Left ventricle myocardium inferior (tissue), 1 donor: ENCODE measurements at regions not wholly inside any gene's neighbourhood (a gene's known extent, or its start where the extent isn't known, plus 50 kb on each side); places are given as distances from the start of the nearest gene placed in this dataset.

Experiments
- DNase-seq: peaks from one replicate; pipeline ENCODE4 v3.0.0-alpha.2; 2020
- H3K27ac ChIP-seq: fragments of 200-600 bp; replicated peaks from 2 replicates; pipeline ENCODE4 v1.8.0; 2021
- H3K27me3 ChIP-seq: fragments of 200-600 bp; 2 replicates; pipeline ENCODE4 v1.8.0; 2021; ENCODE audit warnings: low read depth
- H3K36me3 ChIP-seq: fragments of 200-600 bp; 2 replicates; pipeline ENCODE4 v1.8.0; 2021
- H3K4me1 ChIP-seq: fragments of 200-600 bp; 2 replicates; pipeline ENCODE4 v1.8.0; 2021
- H3K4me3 ChIP-seq: fragments of 200-600 bp; 2 replicates; pipeline ENCODE4 v1.8.0; 2021; ENCODE audit warnings: mild to moderate bottlenecking, moderate library complexity
- H3K9me3 ChIP-seq: fragments of 200-600 bp; replicated peaks from 2 replicates; pipeline ENCODE4 v1.8.0; 2021
- intact Hi-C: fragments of 100-400 bp; cut with micrococcal nuclease; formaldehyde crosslinking; loops from one replicate; pipeline ENCODE4 v1.11.0; 2022
- TF ChIP-seq, protein P1 (sequence below): fragments of 200-600 bp; IDR thresholded peaks from 2 replicates; pipeline ENCODE4 v1.8.0; 2021; ENCODE audit warnings: antibody characterized with exemption, mild to moderate bottlenecking, borderline replicate concordance
- donor health status: DM: no; HTN: yes; CAD: no; lungs with severe emphysema.

DNA sequence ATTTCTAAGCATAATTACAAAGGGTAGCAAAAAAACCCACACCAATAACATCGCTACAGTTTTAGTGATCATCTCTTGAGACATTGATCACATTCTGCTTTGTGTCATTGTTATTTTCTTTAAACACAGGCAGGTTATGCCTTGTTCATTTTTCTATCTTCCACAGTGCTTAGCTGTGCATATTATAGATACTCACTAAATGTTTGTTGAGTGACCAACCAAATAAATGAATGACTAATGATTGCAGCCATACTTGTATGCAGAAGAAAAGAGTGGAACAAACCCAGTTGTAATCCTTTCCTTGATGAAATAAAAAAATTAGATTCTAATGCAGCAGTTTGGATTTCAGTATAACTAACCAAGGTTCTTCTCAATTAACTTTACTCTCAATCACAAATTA, 81.0 kb upstream of the RASSF8 start:
- no peaks in the 10 kb centered on the region for H3K9me3 ChIP-seq
- no peak for DNase-seq
- H3K4me3 ChIP-seq = no peak overlapping the region
- no peaks in the 10 kb centered on the region for H3K36me3 ChIP-seq
- no peaks in the 10 kb centered on the region for H3K4me1 ChIP-seq
- no peak overlapping the region for H3K27ac ChIP-seq
- H3K27me3 ChIP-seq = no peaks in the 10 kb centered on the region
- TF ChIP-seq, protein P1, sequence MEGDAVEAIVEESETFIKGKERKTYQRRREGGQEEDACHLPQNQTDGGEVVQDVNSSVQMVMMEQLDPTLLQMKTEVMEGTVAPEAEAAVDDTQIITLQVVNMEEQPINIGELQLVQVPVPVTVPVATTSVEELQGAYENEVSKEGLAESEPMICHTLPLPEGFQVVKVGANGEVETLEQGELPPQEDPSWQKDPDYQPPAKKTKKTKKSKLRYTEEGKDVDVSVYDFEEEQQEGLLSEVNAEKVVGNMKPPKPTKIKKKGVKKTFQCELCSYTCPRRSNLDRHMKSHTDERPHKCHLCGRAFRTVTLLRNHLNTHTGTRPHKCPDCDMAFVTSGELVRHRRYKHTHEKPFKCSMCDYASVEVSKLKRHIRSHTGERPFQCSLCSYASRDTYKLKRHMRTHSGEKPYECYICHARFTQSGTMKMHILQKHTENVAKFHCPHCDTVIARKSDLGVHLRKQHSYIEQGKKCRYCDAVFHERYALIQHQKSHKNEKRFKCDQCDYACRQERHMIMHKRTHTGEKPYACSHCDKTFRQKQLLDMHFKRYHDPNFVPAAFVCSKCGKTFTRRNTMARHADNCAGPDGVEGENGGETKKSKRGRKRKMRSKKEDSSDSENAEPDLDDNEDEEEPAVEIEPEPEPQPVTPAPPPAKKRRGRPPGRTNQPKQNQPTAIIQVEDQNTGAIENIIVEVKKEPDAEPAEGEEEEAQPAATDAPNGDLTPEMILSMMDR = no peak
- intact Hi-C loops = no loop called here

DNA sequence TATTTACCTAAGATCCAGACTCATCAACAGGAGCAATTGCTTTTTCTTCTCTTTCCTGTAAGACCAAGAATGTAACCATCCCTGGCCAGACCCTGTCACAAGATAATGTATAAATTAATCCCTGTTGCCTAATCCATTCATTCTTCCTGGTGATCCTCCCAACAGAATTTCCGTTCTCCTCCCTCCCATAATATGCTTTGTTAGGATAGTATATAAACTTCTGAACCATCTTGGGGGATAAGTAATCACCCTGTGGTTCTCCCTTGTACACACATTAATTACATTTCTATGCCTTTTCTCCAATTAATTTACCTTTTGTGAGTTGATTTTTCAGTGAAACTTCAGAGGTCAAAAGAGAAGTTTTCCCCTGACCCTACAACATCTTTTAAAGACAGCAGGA, 76.2 kb upstream of the RASSF8 start:
- TF ChIP-seq, protein P1 = no peak
- Histone ChIP-seq H3K27me3 (peaks cover 7% of the 10 kb centered on the region), H3K9me3 (no peaks in the 10 kb centered on the region), H3K36me3 (no peaks in the 10 kb centered on the region), H3K27ac (no peak overlapping the region), H3K4me1 (no peaks in the 10 kb centered on the region), H3K4me3 (no peak overlapping the region)
- no peak for DNase-seq
- intact Hi-C loops = no loop called here

GRCh38 chr12:25883026-25883916, 75.2 kb upstream of the RASSF8 start:
- Histone ChIP-seq H3K36me3 (no peaks in the 10 kb centered on the region), H3K4me1 (no peaks in the 10 kb centered on the region), H3K27me3 (peaks cover 7% of the 10 kb centered on the region), H3K9me3 (no peaks in the 10 kb centered on the region), H3K27ac (no peak overlapping the region), H3K4me3 (no peak overlapping the region)
- intact Hi-C loops = no loop called here
- TF ChIP-seq, protein P1 = no peak
- DNase-seq = no peak

GRCh38 chr12:25884024-25884919, 74.2 kb upstream of the RASSF8 start:
- H3K36me3 ChIP-seq = no peaks in the 10 kb centered on the region
- H3K27ac ChIP-seq = no peak overlapping the region
- no peaks in the 10 kb centered on the region for H3K9me3 ChIP-seq
- TF ChIP-seq, protein P1 = no peak
- no peaks in the 10 kb centered on the region for H3K4me1 ChIP-seq
- peaks cover 7% of the 10 kb centered on the region for H3K27me3 ChIP-seq
- H3K4me3 ChIP-seq = no peak overlapping the region
- intact Hi-C loops = no loop called here
- no peak for DNase-seq

DNA sequence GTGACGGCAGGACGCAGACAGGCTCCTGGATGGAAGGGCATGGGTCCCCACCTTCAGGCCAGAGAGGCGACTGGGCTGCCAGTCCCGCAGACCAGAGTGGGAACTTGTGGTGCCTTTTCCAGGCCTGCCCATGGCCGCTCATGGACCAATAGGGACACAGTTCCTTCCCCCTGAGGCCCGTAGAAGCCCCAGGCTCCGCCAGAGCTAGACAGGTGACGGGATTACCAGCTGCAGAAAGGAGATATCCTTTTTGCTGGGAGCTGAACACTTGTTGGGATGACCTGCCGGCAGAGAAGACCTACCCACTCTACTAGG, 73.6 kb upstream of the RASSF8 start:
- DNase-seq = no peak
- TF ChIP-seq, protein P1 = no peak
- no peaks in the 10 kb centered on the region for H3K4me1 ChIP-seq
- peaks cover 10% of the 10 kb centered on the region for H3K27me3 ChIP-seq
- no peaks in the 10 kb centered on the region for H3K9me3 ChIP-seq
- intact Hi-C loops = no loop called here
- H3K36me3 ChIP-seq = no peaks in the 10 kb centered on the region
- H3K4me3 ChIP-seq = no peak overlapping the region
- H3K27ac ChIP-seq = no peak overlapping the region
